BE2C (cell line): ENCODE measurements at regions not wholly inside any gene's neighbourhood (a gene's known extent, or its start where the extent isn't known, plus 50 kb on each side); places are given as distances from the start of the nearest gene placed in this dataset.
A peak's percentile ranks its signal among the peaks of the same experiment; 100 is the strongest.

Experiments
- DNase-seq: peaks from one replicate; pipeline ENCODE4 v3.0.0-alpha.2; 2020
- H3K27me3 ChIP-seq: fragments of 250-450 bp; sonication (Bioruptor Pico); 2 replicates; pipeline ENCODE4 v1.5.1; 2020; ENCODE audit warnings: mild to moderate bottlenecking
- H3K36me3 ChIP-seq: fragments of 250-450 bp; sonication (Bioruptor Pico); 2 replicates; pipeline ENCODE4 v1.5.1; 2020; ENCODE audit warnings: mild to moderate bottlenecking
- H3K4me1 ChIP-seq: fragments of 250-450 bp; sonication (Bioruptor Pico); 2 replicates; pipeline ENCODE4 v1.5.1; 2020
- H3K4me3 ChIP-seq: 2 replicates; pipeline ENCODE4 v1.5.1; 2011; ENCODE audit warnings: low read depth, low read length
- H3K9me3 ChIP-seq: fragments of 250-450 bp; sonication (Bioruptor Pico); 2 replicates; pipeline ENCODE4 v1.5.1; 2020
- CTCF ChIP-seq: IDR thresholded peaks from 2 replicates; pipeline ENCODE4 v1.5.1; 2012; ENCODE audit warnings: mild to moderate bottlenecking, low read depth, low read length

DNA sequence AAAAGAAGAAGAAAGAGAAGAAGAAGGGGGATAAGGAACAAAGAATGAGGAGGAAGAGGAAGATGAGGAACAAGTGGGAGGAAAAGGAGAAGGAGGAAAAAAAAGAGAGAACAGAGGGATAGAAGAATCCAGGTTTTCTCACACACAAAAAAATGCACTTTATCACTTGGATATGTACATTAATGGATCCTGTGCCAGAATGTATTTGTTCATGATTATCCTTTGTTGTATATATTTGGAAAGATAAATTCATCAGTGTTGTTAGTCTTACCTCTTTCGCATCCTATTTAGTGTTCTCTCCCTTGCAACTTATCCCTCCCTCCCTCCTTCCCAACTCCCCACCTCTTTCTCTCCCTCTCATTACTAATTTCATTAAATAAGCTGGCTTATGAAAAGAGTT lies 298.8 kb downstream of the SLCO4C1 start:
- H3K4me1 ChIP-seq = no peaks in the 10 kb centered on the region; the same call in 1 of the 2 replicates
- H3K9me3 ChIP-seq = no peaks in the 10 kb centered on the region
- TF ChIP-seq CTCF = no peak
- no peak overlapping the region for H3K4me3 ChIP-seq
- DNase-seq = no peak
- H3K27me3 ChIP-seq = no peaks in the 10 kb centered on the region
- no peaks in the 10 kb centered on the region for H3K36me3 ChIP-seq

GRCh38 chr5:101995585-101995984 lies 300.5 kb downstream of the SLCO4C1 start:
- H3K4me3 ChIP-seq = no peak overlapping the region
- H3K4me1 ChIP-seq = no peaks in the 10 kb centered on the region; the same call in 1 of the 2 replicates
- no peaks in the 10 kb centered on the region for H3K9me3 ChIP-seq
- no peak for TF ChIP-seq CTCF
- no peaks in the 10 kb centered on the region for H3K36me3 ChIP-seq
- no peak for DNase-seq
- no peaks in the 10 kb centered on the region for H3K27me3 ChIP-seq

- DNase-seq = no peak
Measured at GRCh38 chr5:101991486-101991885, 304.6 kb downstream of the SLCO4C1 start.

GRCh38 chr5:101989659-101990058 lies 306.4 kb downstream of the SLCO4C1 start:
- Histone ChIP-seq H3K4me3 (no peak overlapping the region), H3K27me3 (no peaks in the 10 kb centered on the region), H3K36me3 (no peaks in the 10 kb centered on the region), H3K9me3 (no peaks in the 10 kb centered on the region), H3K4me1 (no peaks in the 10 kb centered on the region)
- no peak for TF ChIP-seq CTCF
- no peak for DNase-seq

More at GRCh38 chr5:101991486-101991885, 304.6 kb downstream of the SLCO4C1 start:
- Histone ChIP-seq H3K36me3 (no peaks in the 10 kb centered on the region), H3K4me1 (no peaks in the 10 kb centered on the region), H3K27me3 (no peaks in the 10 kb centered on the region), H3K4me3 (no peak overlapping the region), H3K9me3 (no peaks in the 10 kb centered on the region)
- TF ChIP-seq CTCF = no peak

DNA sequence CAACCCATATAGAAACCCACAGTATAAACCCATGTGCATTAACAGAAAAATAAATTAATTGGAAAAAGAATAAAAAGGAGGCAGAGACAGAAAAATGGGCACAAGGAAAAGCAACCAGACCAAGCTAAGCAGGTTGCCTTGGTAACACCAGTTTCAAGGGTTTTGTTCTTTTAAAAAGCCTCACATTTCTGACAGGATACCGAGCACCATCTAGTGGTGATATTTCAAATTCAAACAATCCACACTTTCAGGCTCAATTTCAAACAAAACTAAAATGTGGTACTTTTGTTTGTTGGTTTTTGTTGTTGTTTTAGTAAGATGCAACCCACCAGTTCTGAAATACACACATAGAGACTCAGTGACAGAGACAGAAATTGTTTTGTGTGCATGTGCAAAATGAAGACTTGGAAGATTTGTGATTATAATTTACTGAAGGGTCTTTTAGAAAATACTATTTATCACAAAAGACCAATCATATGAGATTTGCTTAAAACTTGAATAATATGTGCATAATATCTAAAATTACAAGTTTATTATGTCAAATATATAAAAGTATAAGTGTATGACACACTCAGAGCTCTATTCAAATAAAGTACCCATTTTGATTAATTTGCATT lies 318.2 kb downstream of the SLCO4C1 start:
- Histone ChIP-seq H3K4me3 (no peak overlapping the region), H3K4me1 (no peaks in the 10 kb centered on the region), H3K9me3 (no peaks in the 10 kb centered on the region), H3K36me3 (no peaks in the 10 kb centered on the region), H3K27me3 (no peaks in the 10 kb centered on the region)
- peak; percentile 11 for DNase-seq
- peak; percentile 77 for TF ChIP-seq CTCF

- H3K27me3 ChIP-seq = no peaks in the 10 kb centered on the region
- no peaks in the 10 kb centered on the region for H3K9me3 ChIP-seq
- no peak for TF ChIP-seq CTCF
- no peaks in the 10 kb centered on the region for H3K4me1 ChIP-seq
- no peak for DNase-seq
- H3K4me3 ChIP-seq = no peak overlapping the region
- H3K36me3 ChIP-seq = no peaks in the 10 kb centered on the region
Measured at GRCh38 chr5:101976933-101977332, 319.2 kb downstream of the SLCO4C1 start.
